Natural killer cell (primary cell): ENCODE measurements at regions not wholly inside any gene's neighbourhood (a gene's known extent, or its start where the extent isn't known, plus 50 kb on each side); places are given as distances from the start of the nearest gene placed in this dataset.

Source experiments
- ATAC-seq, 3 donors: fragments of 150-1000 bp in 2 of 3; fragments of 200-7000 bp in 1 of 3; cut with Tn5 transposase; 1 replicate in 1 of 3; 2 replicates in 2 of 3; pipeline ENCODE4 v1.10.0; 2021; ENCODE audit warnings: mild to moderate bottlenecking in 2 of 3, moderate library complexity in 2 of 3
- DNase-seq, 2 donors: peaks; one replicate each; pipeline versions ENCODE4 v3.0.0 to v3.0.0-alpha.2; 2013 to 2021; ENCODE audit warnings: mixed read lengths in 1 of 2
- H3K27ac ChIP-seq: one replicate; pipeline ENCODE4 v1.5.1; 2013; ENCODE audit warnings: mild to moderate bottlenecking, low read length
- H3K27me3 ChIP-seq: one replicate; pipeline ENCODE4 v1.6.1; 2013; ENCODE audit warnings: low read length; ENCODE audit not compliant: control insufficient read depth, insufficient read depth
- H3K36me3 ChIP-seq: one replicate; pipeline ENCODE4 v1.6.1; 2013; ENCODE audit warnings: low read length; ENCODE audit not compliant: control insufficient read depth, insufficient read depth
- H3K4me1 ChIP-seq: one replicate; pipeline ENCODE4 v1.6.1; 2013; ENCODE audit warnings: low read length; ENCODE audit not compliant: control insufficient read depth, insufficient read depth
- H3K4me3 ChIP-seq: one replicate; pipeline ENCODE4 v1.5.1; 2013; ENCODE audit warnings: low read length
- H3K9me3 ChIP-seq: one replicate; pipeline ENCODE4 v1.6.1; 2013; ENCODE audit warnings: low read length; ENCODE audit not compliant: control insufficient read depth, insufficient read depth
- H3K27ac Mint-ChIP-seq, 2 donors: one replicate each; pipeline ENCODE4 v1.8.0; 2022; ENCODE audit warnings: mild to moderate bottlenecking in 2 of 2, mixed read lengths in 2 of 2, moderate library complexity in 1 of 2
- H3K27me3 Mint-ChIP-seq, 2 donors: one replicate each; pipeline ENCODE4 v1.8.0; 2022; ENCODE audit warnings: low read depth in 2 of 2, mixed read lengths in 2 of 2
- H3K36me3 Mint-ChIP-seq: one replicate; pipeline ENCODE4 v1.8.0; 2022; ENCODE audit warnings: mixed read lengths
- H3K4me1 Mint-ChIP-seq, 2 donors: one replicate each; pipeline ENCODE4 v1.8.0; 2022; ENCODE audit warnings: mixed read lengths in 2 of 2
- H3K4me3 Mint-ChIP-seq: one replicate; pipeline ENCODE4 v1.8.0; 2022; ENCODE audit warnings: mild to moderate bottlenecking, moderate library complexity, mixed read lengths
- H3K9me3 Mint-ChIP-seq, 2 donors: one replicate each; pipeline ENCODE4 v1.8.0; 2022; ENCODE audit warnings: mixed read lengths in 2 of 2
- CTCF ChIP-seq: fragments of 200-600 bp; IDR thresholded peaks from one replicate; pipeline ENCODE4 v1.8.0; 2022; ENCODE audit warnings: antibody characterized with exemption
- WGBS: methylation state at CpG from one replicate; pipeline ENCODE4 v1.1.7; 2013; ENCODE audit warnings: missing lambda C conversion rate; ENCODE audit not compliant: insufficient coverage; 5-methylcytosine and 5-hydroxymethylcytosine counted together
- intact Hi-C: fragments of 100-400 bp; cut with micrococcal nuclease; formaldehyde crosslinking; loops from one replicate; pipeline ENCODE4 v1.14.2; 2022

- no peak for TF ChIP-seq CTCF
- Mint-ChIP-seq H3K27ac (no peak overlapping the region), H3K27me3 (peaks cover 0 to 4% of the 10 kb centered on the region in 2 donors), H3K4me1 (no peaks in the 10 kb centered on the region), H3K9me3 (peaks cover 5% of the 10 kb centered on the region in 2 donors), H3K4me3 (no peak overlapping the region), H3K36me3 (no peaks in the 10 kb centered on the region)
- WGBS = 96% methylated on average over 11 of the region's 12 CpGs
- no peak for ATAC-seq
- no peak for DNase-seq
- Histone ChIP-seq H3K27me3 (no peaks in the 10 kb centered on the region), H3K4me3 (no peak overlapping the region), H3K4me1 (no peaks in the 10 kb centered on the region), H3K27ac (no peak overlapping the region), H3K36me3 (no peaks in the 10 kb centered on the region), H3K9me3 (no peaks in the 10 kb centered on the region)
- intact Hi-C loops = no loop called here
These were observed 736.8 kb upstream of the SALL3 start for GRCh38 chr18:78242806-78243205.

GRCh38 chr18:78244779-78245178 lies 734.8 kb upstream of the SALL3 start:
- WGBS = 49% methylated on average over 4 of the region's 4 CpGs
- Mint-ChIP-seq H3K27me3 (peaks cover 0 to 4% of the 10 kb centered on the region in 2 donors), H3K36me3 (no peaks in the 10 kb centered on the region), H3K27ac (no peak overlapping the region), H3K9me3 (no peaks in the 10 kb centered on the region), H3K4me3 (no peak overlapping the region), H3K4me1 (no peaks in the 10 kb centered on the region)
- TF ChIP-seq CTCF = no peak
- H3K27me3 ChIP-seq = no peaks in the 10 kb centered on the region
- ATAC-seq = no peak
- no peak overlapping the region for H3K27ac ChIP-seq
- H3K4me3 ChIP-seq = no peak overlapping the region
- no peak for DNase-seq
- no peaks in the 10 kb centered on the region for H3K9me3 ChIP-seq
- H3K36me3 ChIP-seq = no peaks in the 10 kb centered on the region
- no peaks in the 10 kb centered on the region for H3K4me1 ChIP-seq
- intact Hi-C loops = no loop called here

DNA sequence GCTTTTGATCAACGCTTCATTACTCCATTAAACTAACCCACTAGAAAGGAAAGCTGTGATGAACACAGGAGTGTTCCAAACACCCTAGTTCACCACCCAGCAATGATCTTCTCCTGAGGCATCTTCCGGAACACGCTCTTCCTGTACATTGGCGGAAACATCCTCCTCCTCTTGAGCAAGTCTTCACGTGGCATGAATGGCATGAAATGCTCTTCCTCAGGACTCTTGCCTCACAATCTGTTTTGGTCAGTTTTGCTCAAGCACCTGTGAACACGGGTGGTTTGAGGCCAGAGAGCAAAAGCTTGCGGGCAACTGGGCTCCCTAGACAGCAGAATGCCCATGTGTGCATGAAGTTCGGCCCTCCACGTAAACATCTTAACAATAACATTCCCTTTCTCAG lies 734.2 kb upstream of the SALL3 start:
- Histone ChIP-seq H3K27me3 (no peaks in the 10 kb centered on the region), H3K27ac (no peak overlapping the region), H3K36me3 (no peaks in the 10 kb centered on the region), H3K4me3 (no peak overlapping the region), H3K9me3 (no peaks in the 10 kb centered on the region), H3K4me1 (no peaks in the 10 kb centered on the region)
- intact Hi-C loops = no loop called here
- no peaks in the 10 kb centered on the region for H3K36me3 Mint-ChIP-seq
- TF ChIP-seq CTCF = no peak
- no peak overlapping the region for H3K4me3 Mint-ChIP-seq
- no peaks in the 10 kb centered on the region for H3K9me3 Mint-ChIP-seq
- WGBS = 88% methylated on average over 9 of the region's 9 CpGs
- ATAC-seq = no peak
- H3K27ac Mint-ChIP-seq = no peak overlapping the region
- H3K27me3 Mint-ChIP-seq = peaks cover 0 to 4% of the 10 kb centered on the region in 2 donors
- no peak for DNase-seq
- no peaks in the 10 kb centered on the region for H3K4me1 Mint-ChIP-seq

DNA sequence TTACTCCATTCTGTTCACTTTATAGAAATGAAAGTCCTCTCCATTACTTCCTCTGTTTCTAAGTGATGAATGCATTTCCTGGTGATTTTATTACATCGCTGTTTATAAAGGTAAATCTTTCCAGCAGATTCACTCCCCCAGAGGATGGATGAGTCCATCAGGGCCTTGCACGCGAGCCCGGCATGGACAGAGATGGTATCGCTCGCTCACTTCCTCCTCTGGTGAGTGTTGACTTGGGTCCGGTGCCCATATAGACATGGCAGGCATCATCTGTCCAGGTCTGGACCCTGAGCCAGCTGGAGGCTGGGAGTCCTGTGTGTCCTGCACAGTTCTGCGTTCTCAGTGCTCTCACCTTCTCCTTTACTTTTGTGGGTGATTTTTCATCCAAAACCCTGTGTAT lies 733.6 kb upstream of the SALL3 start:
- Histone ChIP-seq H3K4me1 (no peaks in the 10 kb centered on the region), H3K27me3 (no peaks in the 10 kb centered on the region), H3K27ac (no peak overlapping the region), H3K36me3 (no peaks in the 10 kb centered on the region), H3K4me3 (no peak overlapping the region), H3K9me3 (no peaks in the 10 kb centered on the region)
- no peak for DNase-seq
- H3K4me1 Mint-ChIP-seq = no peaks in the 10 kb centered on the region
- no peak for TF ChIP-seq CTCF
- 98% methylated on average over 8 of the region's 8 CpGs for WGBS
- H3K4me3 Mint-ChIP-seq = no peak overlapping the region
- no peak overlapping the region for H3K27ac Mint-ChIP-seq
- H3K9me3 Mint-ChIP-seq = no peaks in the 10 kb centered on the region
- intact Hi-C loops = no loop called here
- H3K36me3 Mint-ChIP-seq = no peaks in the 10 kb centered on the region
- peaks cover 0 to 4% of the 10 kb centered on the region in 2 donors for H3K27me3 Mint-ChIP-seq
- no peak for ATAC-seq
